Fibroblast of lung (primary cell): ENCODE measurements at regions not wholly inside any gene's neighbourhood (a gene's known extent, or its start where the extent isn't known, plus 50 kb on each side); places are given as distances from the start of the nearest gene placed in this dataset.

Source experiments
- DNase-seq, 2 donors: peaks; one replicate each; pipeline versions ENCODE4 v3.0.0 to v3.0.0-alpha.2; 2010; ENCODE audit warnings: low read depth in 2 of 2
- H2AFZ ChIP-seq: 2 replicates; pipeline ENCODE4 v1.5.1; 2012; ENCODE audit warnings: low read length, control low read depth, inconsistent platforms
- H3K27ac ChIP-seq: 2 replicates; pipeline ENCODE4 v1.5.1; 2011; ENCODE audit warnings: low read length, control low read depth; ENCODE audit not compliant: insufficient read depth
- H3K27me3 ChIP-seq: 2 replicates; pipeline ENCODE4 v1.5.1; 2011; ENCODE audit warnings: mild to moderate bottlenecking, low read length; ENCODE audit not compliant: control insufficient read depth, insufficient read depth
- H3K36me3 ChIP-seq: 2 replicates; pipeline ENCODE4 v1.5.1; 2011; ENCODE audit warnings: low read length; ENCODE audit not compliant: control insufficient read depth, insufficient read depth
- H3K4me1 ChIP-seq: 2 replicates; pipeline ENCODE4 v1.5.1; 2011; ENCODE audit warnings: low read length; ENCODE audit not compliant: control insufficient read depth, insufficient read depth; ENCODE audit errors: extremely low read depth
- H3K4me2 ChIP-seq: 2 replicates; pipeline ENCODE4 v1.5.1; 2011; ENCODE audit warnings: low read length, control low read depth; ENCODE audit not compliant: insufficient read depth; ENCODE audit errors: extremely low read depth
- H3K4me3 ChIP-seq, 4 experiments: fragments of 200-600 bp in 1 of 4; sonication (generic) in 1 of 4; replicated peaks in 1 of 4; 2 replicates each; pipeline ENCODE4 v1.5.1; 2011 to 2016; ENCODE audit warnings: low read length in 4 of 4, low read depth in 3 of 4, mild to moderate bottlenecking in 3 of 4, control low read depth in 2 of 4, inconsistent platforms in 1 of 4, mixed read lengths in 1 of 4; ENCODE audit not compliant: insufficient read depth in 1 of 4; ENCODE audit errors: control extremely low read depth in 1 of 4
- H3K79me2 ChIP-seq: 2 replicates; pipeline ENCODE4 v1.5.1; 2012; ENCODE audit warnings: mild to moderate bottlenecking, low read length, inconsistent platforms; ENCODE audit not compliant: control insufficient read depth, insufficient read depth
- H3K9ac ChIP-seq: 2 replicates; pipeline ENCODE4 v1.5.1; 2011; ENCODE audit warnings: mild to moderate bottlenecking, low read length, control low read depth; ENCODE audit not compliant: insufficient read depth
- H3K9me3 ChIP-seq: 2 replicates; pipeline ENCODE4 v1.5.1; 2012; ENCODE audit warnings: low read depth, low read length; ENCODE audit not compliant: control insufficient read depth, insufficient read depth
- H4K20me1 ChIP-seq: 2 replicates; pipeline ENCODE4 v1.5.1; 2011; ENCODE audit warnings: low read length; ENCODE audit not compliant: control insufficient read depth, insufficient read depth; ENCODE audit errors: extremely low read depth
- CTCF ChIP-seq, 2 donors: IDR thresholded peaks in 1 of 2; conservative IDR thresholded peaks in 1 of 2; 1 replicate in 1 of 2; 2 replicates in 1 of 2; pipeline ENCODE4 v1.5.1; 2011 to 2012; ENCODE audit warnings: low read length in 2 of 2, control low read depth in 1 of 2, inconsistent platforms in 1 of 2, low read depth in 1 of 2, mild to moderate bottlenecking in 1 of 2
- EZH2 ChIP-seq: IDR thresholded peaks from 2 replicates; pipeline ENCODE4 v1.5.1; 2012; ENCODE audit warnings: low read length, control low read depth, mild to moderate bottlenecking; ENCODE audit errors: missing control alignments

GRCh38 chr3:25119682-25120081 lies 308.4 kb upstream of the RARB start:
- Histone ChIP-seq H3K4me2 (no peak overlapping the region), H3K4me1 (no peaks in the 10 kb centered on the region), H3K27me3 (no peaks in the 10 kb centered on the region), H2AFZ (no peak overlapping the region), H3K79me2 (no peaks in the 10 kb centered on the region), H4K20me1 (no peaks in the 10 kb centered on the region), H3K4me3 (no peak overlapping the region), H3K9ac (no peak overlapping the region), H3K9me3 (no peaks in the 10 kb centered on the region), H3K27ac (no peak overlapping the region), H3K36me3 (no peaks in the 10 kb centered on the region)
- DNase-seq, result no peak
- TF ChIP-seq CTCF (conservative IDR thresholded peaks at IDR 0.05 in 1 of 2, IDR thresholded peaks at IDR 0.05 in 1 of 2; ENCODE audit: low read depth in 1 of 2, low read length in 2 of 2) (no peak), EZH2 (no peak)

GRCh38 chr3:25120665-25121064 lies 307.4 kb upstream of the RARB start:
- no peaks in the 10 kb centered on the region for H3K79me2 ChIP-seq
- H3K4me1 ChIP-seq, result no peaks in the 10 kb centered on the region
- H3K9ac ChIP-seq, result no peak overlapping the region
- DNase-seq, result peak in 1 of 2 donors; percentile 36
- no peaks in the 10 kb centered on the region for H3K27me3 ChIP-seq
- no peak overlapping the region for H3K4me3 ChIP-seq
- no peak overlapping the region for H3K4me2 ChIP-seq
- TF ChIP-seq CTCF (conservative IDR thresholded peaks at IDR 0.05 in 1 of 2, IDR thresholded peaks at IDR 0.05 in 1 of 2; ENCODE audit: low read depth in 1 of 2, low read length in 2 of 2), result no peak
- no peak for TF ChIP-seq EZH2
- no peak overlapping the region for H2AFZ ChIP-seq
- H3K36me3 ChIP-seq, result no peaks in the 10 kb centered on the region
- H4K20me1 ChIP-seq, result no peaks in the 10 kb centered on the region
- H3K9me3 ChIP-seq, result no peaks in the 10 kb centered on the region
- H3K27ac ChIP-seq, result no peak overlapping the region

GRCh38 chr3:25125201-25125600 lies 302.9 kb upstream of the RARB start:
- no peaks in the 10 kb centered on the region for H3K27me3 ChIP-seq
- no peaks in the 10 kb centered on the region for H3K4me1 ChIP-seq
- H4K20me1 ChIP-seq, result no peaks in the 10 kb centered on the region
- no peak for DNase-seq
- no peak overlapping the region for H3K9ac ChIP-seq
- no peaks in the 10 kb centered on the region for H3K9me3 ChIP-seq
- no peaks in the 10 kb centered on the region for H3K36me3 ChIP-seq
- no peak overlapping the region for H3K4me2 ChIP-seq
- H3K79me2 ChIP-seq, result no peaks in the 10 kb centered on the region
- H2AFZ ChIP-seq, result no peak overlapping the region
- no peak overlapping the region for H3K27ac ChIP-seq
- TF ChIP-seq CTCF (conservative IDR thresholded peaks at IDR 0.05 in 1 of 2, IDR thresholded peaks at IDR 0.05 in 1 of 2; ENCODE audit: low read depth in 1 of 2, low read length in 2 of 2) (no peak), EZH2 (no peak)
- no peak overlapping the region for H3K4me3 ChIP-seq
